WTC11 (cell line): ENCODE measurements at regions not wholly inside any gene's neighbourhood (a gene's known extent, or its start where the extent isn't known, plus 50 kb on each side); places are given as distances from the start of the nearest gene placed in this dataset.

ENCODE experiments used
- ATAC-seq: fragments of 200-7000 bp; cut with Tn5 transposase; 2 replicates; pipeline ENCODE4 v1.10.0; 2021; ENCODE audit warnings: mild to moderate bottlenecking, moderate library complexity
- CTCF ChIA-PET: fragments of 300-600 bp; sonication (Branson Sonifier 250); formaldehyde crosslinking; loops from one replicate; lab custom pipeline; 2021; ENCODE audit warnings: antibody characterized with exemption; lab: Charles Lee
- POLR2A ChIA-PET: fragments of 350-600 bp; sonication (Branson Sonifier 250); formaldehyde crosslinking; loops from one replicate; lab custom pipeline; 2021; ENCODE audit warnings: antibody characterized with exemption; lab: Charles Lee
- DNase-seq: peaks from one replicate; pipeline ENCODE4 v3.0.0; 2021; ENCODE audit warnings: low spot score
- H3K27ac Mint-ChIP-seq: 2 replicates; pipeline ENCODE4 v1.8.0; 2021; ENCODE audit warnings: mixed read lengths
- H3K27me3 Mint-ChIP-seq: 2 replicates; pipeline ENCODE4 v1.8.0; 2021; ENCODE audit warnings: low read depth, mild to moderate bottlenecking, moderate library complexity, mixed read lengths
- H3K36me3 Mint-ChIP-seq: 2 replicates; pipeline ENCODE4 v1.8.0; 2021; ENCODE audit warnings: mixed read lengths
- H3K4me1 Mint-ChIP-seq: 2 replicates; pipeline ENCODE4 v1.8.0; 2022; ENCODE audit warnings: mixed read lengths
- H3K4me3 Mint-ChIP-seq: 2 replicates; pipeline ENCODE4 v1.8.0; 2021; ENCODE audit warnings: mild to moderate bottlenecking, moderate library complexity, mixed read lengths
- H3K9me3 Mint-ChIP-seq: 2 replicates; pipeline ENCODE4 v1.8.0; 2021; ENCODE audit warnings: mixed read lengths
- AFF4 ChIP-seq: sonication (generic); formaldehyde crosslinking; IDR thresholded peaks from 2 replicates; pipeline ENCODE4 v1.8.1; 2023; ENCODE audit warnings: mild to moderate bottlenecking, missing genetic modification reagents, borderline replicate concordance
- ATF1 ChIP-seq: sonication (generic); formaldehyde crosslinking; IDR thresholded peaks from 2 replicates; pipeline ENCODE4 v1.8.1; 2023; ENCODE audit warnings: mild to moderate bottlenecking, moderate library complexity, missing genetic modification reagents
- CDX4 ChIP-seq: fragments of 250-450 bp; sonication (Bioruptor Pico); IDR thresholded peaks from 2 replicates; pipeline ENCODE4 v1.9.0; 2021; ENCODE audit warnings: moderate library complexity, mild to moderate bottlenecking, inconsistent platforms, borderline replicate concordance
- CREB1 ChIP-seq: sonication (generic); formaldehyde crosslinking; IDR thresholded peaks from 2 replicates; pipeline ENCODE4 v1.8.0; 2023; ENCODE audit warnings: mild to moderate bottlenecking, missing genetic modification reagents
- FOXP1 ChIP-seq: sonication (generic); formaldehyde crosslinking; IDR thresholded peaks from 2 replicates; pipeline ENCODE4 v1.8.0; 2022; ENCODE audit warnings: missing genetic modification reagents, mild to moderate bottlenecking, moderate library complexity, borderline replicate concordance
- FOXP4 ChIP-seq: sonication (generic); formaldehyde crosslinking; IDR thresholded peaks from 2 replicates; pipeline ENCODE4 v1.8.0; 2022; ENCODE audit warnings: mild to moderate bottlenecking, missing genetic modification reagents
- KAT7 ChIP-seq: sonication (generic); formaldehyde crosslinking; IDR thresholded peaks from 2 replicates; pipeline ENCODE4 v1.8.1; 2023; ENCODE audit warnings: missing genetic modification reagents, mild to moderate bottlenecking, borderline replicate concordance
- MLX ChIP-seq: sonication (generic); formaldehyde crosslinking; IDR thresholded peaks from 2 replicates; pipeline ENCODE4 v1.8.1; 2023; ENCODE audit warnings: mild to moderate bottlenecking, missing genetic modification reagents, moderate library complexity
- NFE2L1 ChIP-seq: sonication (generic); formaldehyde crosslinking; IDR thresholded peaks from 2 replicates; pipeline ENCODE4 v1.8.1; 2023; ENCODE audit warnings: missing genetic modification reagents
- PRDM15 ChIP-seq: sonication (generic); formaldehyde crosslinking; IDR thresholded peaks from 2 replicates; pipeline ENCODE4 v1.8.0; 2022; ENCODE audit warnings: missing genetic modification reagents
- PRRX2 ChIP-seq: fragments of 250-450 bp; sonication (Bioruptor Pico); IDR thresholded peaks from 2 replicates; pipeline ENCODE4 v1.8.0; 2021; ENCODE audit warnings: mild to moderate bottlenecking
- ZBTB43 ChIP-seq: sonication (generic); formaldehyde crosslinking; IDR thresholded peaks from 2 replicates; pipeline ENCODE4 v1.8.1; 2023; ENCODE audit warnings: mild to moderate bottlenecking, missing genetic modification reagents
- ZNF416 ChIP-seq: fragments of 250-450 bp; sonication (Bioruptor Pico); IDR thresholded peaks from 2 replicates; pipeline ENCODE4 v1.9.0; 2021; ENCODE audit warnings: mild to moderate bottlenecking, inconsistent platforms
- ZNF532 ChIP-seq: fragments of 250-450 bp; sonication (Bioruptor Pico); IDR thresholded peaks from 2 replicates; pipeline ENCODE4 v1.9.0; 2021; ENCODE audit warnings: mild to moderate bottlenecking, borderline replicate concordance

- TF ChIP-seq CDX4 (CRISPR knock-in tag) (no peak), ZNF416 (CRISPR knock-in tag) (no peak)
These were observed 207.9 kb downstream of the FAT3 start (continued) for GRCh38 chr11:92432515-92432914.

- CTCF ChIA-PET: interaction anchor here (0.7 kb wide), 1 partner anchor 461 kb away, joined by 6 read pairs; no protein-coding TSS in a partner anchor
- POLR2A ChIA-PET: no interaction called here
- no peak for ATAC-seq
- no peak for TF ChIP-seq ZNF532 (CRISPR knock-in tag)
- TF ChIP-seq NFE2L1 (CRISPR knock-in tag): no peak
- TF ChIP-seq CREB1: no peak
- no peak for TF ChIP-seq ZBTB43 (CRISPR knock-in tag)
- H3K27me3 Mint-ChIP-seq: no peaks in the 10 kb centered on the region; the same call in 1 of the 2 replicates
- peaks cover 22% of the 10 kb centered on the region for H3K4me1 Mint-ChIP-seq
- H3K9me3 Mint-ChIP-seq: no peaks in the 10 kb centered on the region
- DNase-seq: no peak
- H3K36me3 Mint-ChIP-seq: no peaks in the 10 kb centered on the region
- H3K4me3 Mint-ChIP-seq: no peak overlapping the region
- H3K27ac Mint-ChIP-seq: no peak overlapping the region
These were observed 211.7 kb downstream of the FAT3 start for GRCh38 chr11:92436034-92436920.

- H3K27me3 Mint-ChIP-seq: no peaks in the 10 kb centered on the region; the same call in 1 of the 2 replicates
- ChIA-PET CTCF (no interaction called here), POLR2A (no interaction called here)
- DNase-seq: no peak
- H3K9me3 Mint-ChIP-seq: no peaks in the 10 kb centered on the region
- H3K4me1 Mint-ChIP-seq: peaks cover 35% of the 10 kb centered on the region
- H3K27ac Mint-ChIP-seq: no peak overlapping the region
- no peak overlapping the region for H3K4me3 Mint-ChIP-seq
- ATAC-seq: no peak
- H3K36me3 Mint-ChIP-seq: no peaks in the 10 kb centered on the region
- TF ChIP-seq ATF1 (no peak), AFF4 (CRISPR knock-in tag) (no peak), KAT7 (CRISPR knock-in tag) (no peak), FOXP1 (no peak), FOXP4 (CRISPR knock-in tag) (no peak), PRRX2 (no peak), MLX (no peak), PRDM15 (CRISPR knock-in tag) (no peak)
These were observed 214.5 kb downstream of the FAT3 start for GRCh38 chr11:92439133-92439532.
